ENCODE measurements at regions not wholly inside any gene's neighbourhood (a gene's known extent, or its start where the extent isn't known, plus 50 kb on each side); places are given as distances from the start of the nearest gene placed in this dataset.

DNA sequence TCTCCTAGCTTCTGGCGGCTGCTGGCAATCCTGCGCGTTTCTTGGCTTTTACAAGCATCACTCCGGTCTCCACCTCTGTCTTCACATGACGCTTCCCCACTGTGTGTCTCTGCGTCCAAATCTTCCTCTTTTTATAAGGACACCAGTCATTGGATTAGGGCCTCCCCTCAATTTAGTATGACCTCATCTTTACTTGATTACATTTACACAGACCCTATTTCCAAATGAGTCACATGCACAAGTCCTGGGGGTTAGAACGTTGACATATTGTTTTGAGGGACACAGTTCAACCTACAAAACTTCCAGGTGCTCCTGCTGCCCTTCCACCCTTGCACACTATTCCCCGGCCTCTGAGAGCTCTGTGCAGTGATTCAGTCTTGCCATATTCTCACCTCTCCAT is 215.3 kb downstream of the OPA1 start:
- Histone ChIP-seq H3K9me3 (replicated peaks) (no peaks in the 10 kb centered on the region), H3K4me1 (peaks cover 12% of the 10 kb centered on the region), H3K4me3 (no peak overlapping the region), H3K27me3 (ENCODE audit: low read depth) (peaks cover 33% of the 10 kb centered on the region), H3K36me3 (no peaks in the 10 kb centered on the region), H3K27ac (replicated peaks) (no peak overlapping the region)
- no peak for DNase-seq
- intact Hi-C loops (cut with micrococcal nuclease) = no loop called here
- TF ChIP-seq, protein P1, sequence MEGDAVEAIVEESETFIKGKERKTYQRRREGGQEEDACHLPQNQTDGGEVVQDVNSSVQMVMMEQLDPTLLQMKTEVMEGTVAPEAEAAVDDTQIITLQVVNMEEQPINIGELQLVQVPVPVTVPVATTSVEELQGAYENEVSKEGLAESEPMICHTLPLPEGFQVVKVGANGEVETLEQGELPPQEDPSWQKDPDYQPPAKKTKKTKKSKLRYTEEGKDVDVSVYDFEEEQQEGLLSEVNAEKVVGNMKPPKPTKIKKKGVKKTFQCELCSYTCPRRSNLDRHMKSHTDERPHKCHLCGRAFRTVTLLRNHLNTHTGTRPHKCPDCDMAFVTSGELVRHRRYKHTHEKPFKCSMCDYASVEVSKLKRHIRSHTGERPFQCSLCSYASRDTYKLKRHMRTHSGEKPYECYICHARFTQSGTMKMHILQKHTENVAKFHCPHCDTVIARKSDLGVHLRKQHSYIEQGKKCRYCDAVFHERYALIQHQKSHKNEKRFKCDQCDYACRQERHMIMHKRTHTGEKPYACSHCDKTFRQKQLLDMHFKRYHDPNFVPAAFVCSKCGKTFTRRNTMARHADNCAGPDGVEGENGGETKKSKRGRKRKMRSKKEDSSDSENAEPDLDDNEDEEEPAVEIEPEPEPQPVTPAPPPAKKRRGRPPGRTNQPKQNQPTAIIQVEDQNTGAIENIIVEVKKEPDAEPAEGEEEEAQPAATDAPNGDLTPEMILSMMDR (IDR thresholded peaks at IDR 0.05; ENCODE audit: borderline replicate concordance) = no peak

DNA sequence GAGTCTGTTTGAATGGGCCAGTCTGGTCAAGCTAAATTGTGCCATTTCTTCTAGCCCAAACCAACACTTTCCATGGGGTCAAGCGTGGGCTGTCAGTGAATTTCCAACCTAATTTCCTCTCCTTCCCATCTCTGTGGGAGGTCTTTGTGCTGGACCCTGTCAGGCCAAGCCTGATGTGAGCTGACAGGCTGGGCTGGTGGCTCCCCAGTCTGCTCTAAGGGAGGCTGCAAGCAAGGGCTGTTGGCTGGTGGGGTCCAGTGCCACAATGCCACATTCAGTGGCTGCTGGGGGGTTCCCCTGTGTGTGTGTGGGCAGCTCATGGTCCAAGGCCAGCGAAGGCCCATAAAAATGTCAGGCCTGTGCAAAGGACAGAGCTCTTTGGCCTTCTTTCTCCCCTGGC is 216.1 kb downstream of the OPA1 start:
- Histone ChIP-seq H3K36me3 (no peaks in the 10 kb centered on the region), H3K27ac (replicated peaks) (no peak overlapping the region), H3K9me3 (replicated peaks) (no peaks in the 10 kb centered on the region), H3K4me3 (no peak overlapping the region), H3K4me1 (peaks cover 12% of the 10 kb centered on the region), H3K27me3 (ENCODE audit: low read depth) (peaks cover 34% of the 10 kb centered on the region)
- TF ChIP-seq, protein P1 (IDR thresholded peaks at IDR 0.05; ENCODE audit: borderline replicate concordance) = no peak
- no peak for DNase-seq
- intact Hi-C loops (cut with micrococcal nuclease) = no loop called here

DNA sequence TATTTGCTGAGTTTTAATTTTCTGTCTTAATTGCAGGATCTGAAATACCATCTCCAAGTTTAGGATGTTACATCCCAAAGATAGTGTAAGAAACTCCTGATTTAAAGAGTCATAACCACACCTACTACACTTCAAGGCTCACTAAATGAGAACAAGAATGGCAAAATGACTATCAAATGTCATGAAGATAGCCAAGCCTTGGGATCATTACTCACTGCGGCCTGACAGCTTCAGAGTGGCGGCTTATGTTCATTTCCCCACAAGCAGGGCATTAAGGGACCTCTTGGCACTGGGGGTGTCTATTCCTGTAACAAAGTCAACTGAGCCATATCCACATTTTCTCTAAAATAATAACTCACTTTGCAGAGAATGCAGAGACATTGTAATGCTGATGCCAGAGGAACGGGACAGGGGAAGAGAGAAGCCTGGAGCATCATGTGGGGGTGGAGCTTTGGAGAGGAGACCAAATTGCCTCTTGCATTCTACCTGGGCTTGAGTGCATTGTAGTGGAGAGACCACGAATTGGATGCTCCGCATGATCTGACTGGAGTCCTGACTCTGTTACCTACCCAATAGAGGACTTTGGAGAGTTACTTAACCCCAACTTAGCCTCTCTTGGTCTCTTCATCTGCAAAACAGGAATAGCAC is 219.2 kb downstream of the OPA1 start:
- no peaks in the 10 kb centered on the region for H3K4me1 ChIP-seq
- TF ChIP-seq, protein P1 (IDR thresholded peaks at IDR 0.05; ENCODE audit: borderline replicate concordance) = no peak
- H3K27ac ChIP-seq (replicated peaks) = no peak overlapping the region
- H3K36me3 ChIP-seq = no peaks in the 10 kb centered on the region
- no peak overlapping the region for H3K4me3 ChIP-seq
- no peaks in the 10 kb centered on the region for H3K9me3 ChIP-seq (replicated peaks)
- DNase-seq = no peak
- intact Hi-C loops (cut with micrococcal nuclease) = no loop called here
- peaks cover 47% of the 10 kb centered on the region for H3K27me3 ChIP-seq (ENCODE audit: low read depth)

DNA sequence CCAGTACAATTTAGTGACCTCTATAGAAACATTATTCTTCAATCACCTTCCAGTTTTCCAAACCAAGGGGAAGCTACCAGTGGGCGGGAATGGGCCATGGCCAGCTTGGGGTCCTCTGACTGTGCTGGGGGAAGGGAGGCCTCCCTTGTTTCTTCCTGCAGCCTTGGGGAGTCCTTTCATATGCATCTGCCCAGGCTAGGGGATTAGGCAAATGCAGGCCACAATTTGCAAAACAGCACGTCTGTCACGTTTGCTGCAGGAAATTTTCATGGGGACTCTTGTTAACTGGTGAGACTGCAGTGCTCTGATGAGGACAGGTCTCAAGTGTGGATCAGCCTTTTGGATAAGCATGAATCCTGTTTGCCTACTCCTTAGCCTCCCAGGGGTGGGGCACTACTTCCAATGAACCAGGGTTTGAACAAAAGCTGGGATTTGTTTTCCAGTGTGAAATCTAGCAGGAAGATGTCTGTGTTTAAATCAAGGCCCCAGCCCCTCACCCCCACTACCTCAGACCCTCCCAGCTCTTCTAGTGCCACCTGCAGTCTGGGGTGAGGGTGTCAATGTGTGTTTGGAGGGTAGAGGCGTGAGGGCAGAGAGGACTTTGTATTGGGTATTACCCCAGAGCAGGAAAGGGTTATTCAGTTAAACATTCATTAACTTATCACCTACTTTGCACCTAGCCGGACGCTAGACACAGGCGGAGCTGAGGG is 219.9 kb downstream of the OPA1 start:
- TF ChIP-seq, protein P1 (IDR thresholded peaks at IDR 0.05; ENCODE audit: borderline replicate concordance) = no peak
- Histone ChIP-seq H3K4me1 (no peaks in the 10 kb centered on the region), H3K36me3 (no peaks in the 10 kb centered on the region), H3K4me3 (no peak overlapping the region), H3K9me3 (replicated peaks) (no peaks in the 10 kb centered on the region), H3K27ac (replicated peaks) (no peak overlapping the region), H3K27me3 (ENCODE audit: low read depth) (peaks cover 46% of the 10 kb centered on the region)
- no peak for DNase-seq
- intact Hi-C loops (cut with micrococcal nuclease) = no loop called here

DNA sequence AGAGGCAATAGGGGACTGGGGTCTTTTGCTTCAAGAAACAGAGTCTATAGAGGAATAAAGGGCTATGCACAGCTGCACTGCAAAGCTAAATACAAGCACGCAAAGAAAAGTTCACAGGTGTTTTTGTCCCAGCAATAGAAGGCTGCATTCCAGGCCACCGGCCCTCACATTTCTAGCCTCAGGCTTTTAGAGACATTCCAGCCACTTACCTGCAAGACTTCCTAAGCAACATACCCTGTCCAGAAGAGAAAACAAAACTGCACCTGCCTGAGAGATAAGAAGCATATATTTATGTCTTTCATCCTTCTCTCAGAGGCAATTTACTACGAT is 220.5 kb downstream of the OPA1 start:
- TF ChIP-seq, protein P1 (IDR thresholded peaks at IDR 0.05; ENCODE audit: borderline replicate concordance) = no peak
- peaks cover 41% of the 10 kb centered on the region for H3K27me3 ChIP-seq (ENCODE audit: low read depth)
- no peaks in the 10 kb centered on the region for H3K4me1 ChIP-seq
- intact Hi-C loops (cut with micrococcal nuclease) = no loop called here
- no peaks in the 10 kb centered on the region for H3K36me3 ChIP-seq
- no peak overlapping the region for H3K27ac ChIP-seq (replicated peaks)
- no peaks in the 10 kb centered on the region for H3K9me3 ChIP-seq (replicated peaks)
- no peak for DNase-seq
- no peak overlapping the region for H3K4me3 ChIP-seq

Measured in left ventricle myocardium inferior (tissue), 1 donor.